Spleen (tissue), 11 donors: ENCODE measurements at regions not wholly inside any gene's neighbourhood (a gene's known extent, or its start where the extent isn't known, plus 50 kb on each side); places are given as distances from the start of the nearest gene placed in this dataset.

Experiments
- DNase-seq: peaks from one replicate; pipeline ENCODE4 v3.0.0-alpha.2; 2020
- H3K27ac ChIP-seq, 8 donors: fragments of 200-600 bp; sonication (generic) in 7 of 8; 1 replicate in 4 of 8; 2 replicates in 4 of 8; pipeline versions ENCODE4 v1.5.0 to v1.8.0; 2016 to 2021; ENCODE audit warnings: inconsistent platforms in 4 of 8, mild to moderate bottlenecking in 4 of 8, moderate library complexity in 1 of 8
- H3K27me3 ChIP-seq, 7 donors: fragments of 200-600 bp; sonication (generic) in 6 of 7; replicated peaks in 1 of 7; 1 replicate in 4 of 7; 2 replicates in 3 of 7; pipeline versions ENCODE4 v1.5.0 to v1.8.0; 2016 to 2021; ENCODE audit warnings: inconsistent platforms in 3 of 7, mild to moderate bottlenecking in 1 of 7
- H3K36me3 ChIP-seq, 6 donors: fragments of 200-600 bp; sonication (generic) in 5 of 6; 1 replicate in 4 of 6; 2 replicates in 2 of 6; pipeline versions ENCODE4 v1.5.0 to v1.8.0; 2016 to 2021; ENCODE audit warnings: inconsistent platforms in 2 of 6
- H3K4me1 ChIP-seq, 6 donors: fragments of 200-600 bp; sonication (generic) in 5 of 6; 1 replicate in 3 of 6; 2 replicates in 3 of 6; pipeline versions ENCODE4 v1.5.0 to v1.8.0; 2016 to 2021; ENCODE audit warnings: inconsistent platforms in 3 of 6
- H3K4me3 ChIP-seq, 8 donors: fragments of 200-600 bp; sonication (generic) in 7 of 8; 1 replicate in 4 of 8; 2 replicates in 4 of 8; pipeline versions ENCODE4 v1.5.0 to v1.8.0; 2016 to 2021; ENCODE audit warnings: inconsistent platforms in 4 of 8, mild to moderate bottlenecking in 4 of 8, moderate library complexity in 2 of 8
- H3K9me3 ChIP-seq, 8 donors: fragments of 200-600 bp; sonication (generic) in 7 of 8; 1 replicate in 4 of 8; 2 replicates in 4 of 8; pipeline versions ENCODE4 v1.5.0 to v1.8.0; 2016 to 2021; ENCODE audit warnings: inconsistent platforms in 4 of 8
- POLR2A ChIP-seq, 3 donors: fragments of 450-650 bp; IDR thresholded peaks; one replicate each; pipeline ENCODE4 v1.5.1; 2017; ENCODE audit warnings: antibody characterized with exemption in 3 of 3, mild to moderate bottlenecking in 1 of 3
- POLR2AphosphoS5 ChIP-seq, 3 donors: sonication (generic); formaldehyde crosslinking; IDR thresholded peaks; one replicate each; pipeline ENCODE4 v1.5.1; 2017; ENCODE audit warnings: antibody characterized with exemption in 3 of 3
- WGBS, 5 donors: extraction: QIAGEN DNeasy Blood & Tissue Kit in 3 of 5; methylation state at CpG; one replicate each; pipeline versions ENCODE4 v1.1.5 to v1.1.7; 2013 to 2018; 5-methylcytosine and 5-hydroxymethylcytosine counted together
- intact Hi-C: fragments of 100-400 bp; cut with DNase I; formaldehyde crosslinking; loops from one replicate; pipeline ENCODE4 v1.15.0; 2023; ENCODE audit warnings: low total_unique reads
- TF ChIP-seq, protein P1 (sequence below), 11 experiments: fragments of 200-600 bp in 7 of 11; fragments of 450-650 bp in 4 of 11; sonication (generic) in 4 of 11; IDR thresholded peaks in 8 of 11; conservative IDR thresholded peaks in 3 of 11; 1 replicate in 7 of 11; 2 replicates in 4 of 11; pipeline versions ENCODE4 v1.4.0 to v1.8.0; 2016 to 2021; ENCODE audit warnings: antibody characterized with exemption in 11 of 11, inconsistent platforms in 4 of 11, mild to moderate bottlenecking in 1 of 11
- donor health status: healthy with polysubstance abuse.
- donor health status: DM: no; HTN: no; CAD: no; lungs with moderate emphysema.
- donor health status: DM: no; HTN: no; CAD: no.
- donor health status: Bipolar disorder and iron deficiency.
- donor health status: healthy.
- donor health status: DM: no; HTN: no; CAD: no.
- donor health status: DM: yes; HTN: yes; CAD: no.

DNA sequence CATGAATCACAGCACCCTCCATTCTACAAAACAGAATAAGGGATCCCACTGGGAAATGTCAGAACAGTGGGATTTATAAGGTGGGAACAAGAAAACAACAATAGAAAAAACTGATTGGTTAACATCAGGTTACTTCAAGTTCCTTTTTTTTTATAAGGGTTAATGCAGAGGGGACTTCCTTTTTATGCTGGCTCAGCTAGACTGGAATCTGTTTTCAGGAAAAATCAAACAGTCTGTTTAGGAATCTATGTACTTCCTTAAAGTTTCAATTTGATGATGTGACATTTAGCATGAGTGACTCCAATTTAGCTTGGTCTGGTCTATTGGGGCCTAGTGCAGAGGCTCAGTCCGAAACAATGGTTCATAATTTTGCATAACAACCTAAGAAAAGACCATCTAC lies 192.9 kb downstream of the ADGRA3 start:
- WGBS, 5 donors, result 0 to 76% (median 37%) methylated on average over 1 of the region's 1 CpG
- Histone ChIP-seq H3K36me3 (no peaks in the 10 kb centered on the region), H3K27me3 (no peaks in the 10 kb centered on the region), H3K4me3 (no peak overlapping the region), H3K27ac (peak overlapping the region in 7 of 8 donors; percentile 52 to 81 (median 61)), H3K4me1 (peaks cover 0 to 4% (median 0%) of the 10 kb centered on the region in 6 donors), H3K9me3 (no peaks in the 10 kb centered on the region)
- intact Hi-C loops, result no loop called here
- no peak for DNase-seq
- TF ChIP-seq, protein P1, sequence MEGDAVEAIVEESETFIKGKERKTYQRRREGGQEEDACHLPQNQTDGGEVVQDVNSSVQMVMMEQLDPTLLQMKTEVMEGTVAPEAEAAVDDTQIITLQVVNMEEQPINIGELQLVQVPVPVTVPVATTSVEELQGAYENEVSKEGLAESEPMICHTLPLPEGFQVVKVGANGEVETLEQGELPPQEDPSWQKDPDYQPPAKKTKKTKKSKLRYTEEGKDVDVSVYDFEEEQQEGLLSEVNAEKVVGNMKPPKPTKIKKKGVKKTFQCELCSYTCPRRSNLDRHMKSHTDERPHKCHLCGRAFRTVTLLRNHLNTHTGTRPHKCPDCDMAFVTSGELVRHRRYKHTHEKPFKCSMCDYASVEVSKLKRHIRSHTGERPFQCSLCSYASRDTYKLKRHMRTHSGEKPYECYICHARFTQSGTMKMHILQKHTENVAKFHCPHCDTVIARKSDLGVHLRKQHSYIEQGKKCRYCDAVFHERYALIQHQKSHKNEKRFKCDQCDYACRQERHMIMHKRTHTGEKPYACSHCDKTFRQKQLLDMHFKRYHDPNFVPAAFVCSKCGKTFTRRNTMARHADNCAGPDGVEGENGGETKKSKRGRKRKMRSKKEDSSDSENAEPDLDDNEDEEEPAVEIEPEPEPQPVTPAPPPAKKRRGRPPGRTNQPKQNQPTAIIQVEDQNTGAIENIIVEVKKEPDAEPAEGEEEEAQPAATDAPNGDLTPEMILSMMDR (IDR thresholded peaks at IDR 0.05 in 8 of 11, conservative IDR thresholded peaks at IDR 0.05 in 3 of 11), result no peak
- TF ChIP-seq POLR2A (IDR thresholded peaks at IDR 0.05) (no peak), POLR2AphosphoS5 (IDR thresholded peaks at IDR 0.05) (no peak)

DNA sequence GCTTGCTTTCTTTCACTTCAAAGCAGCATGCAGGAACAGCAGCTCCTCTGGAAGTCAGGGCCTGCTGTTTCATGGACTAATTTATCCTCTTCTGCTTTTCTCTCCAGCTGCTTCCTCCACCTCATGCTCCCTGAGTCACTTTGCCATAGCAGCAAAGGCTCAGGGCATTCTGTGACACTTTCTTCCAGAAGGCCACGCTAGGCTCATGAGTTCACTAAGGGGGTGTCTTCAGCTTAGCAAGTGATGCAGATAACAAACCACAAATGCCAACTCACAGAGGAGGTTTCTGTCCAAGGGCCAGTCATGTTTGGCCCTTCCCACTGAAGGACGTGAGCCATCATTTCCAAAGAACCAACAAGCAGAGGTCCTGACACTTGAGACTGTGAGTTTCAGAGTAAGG lies 200.2 kb downstream of the ADGRA3 start:
- H3K4me1 ChIP-seq, result no peaks in the 10 kb centered on the region
- intact Hi-C loops, result no loop called here
- no peaks in the 10 kb centered on the region for H3K36me3 ChIP-seq
- DNase-seq, result no peak
- no peak overlapping the region for H3K27ac ChIP-seq
- no peaks in the 10 kb centered on the region for H3K27me3 ChIP-seq
- TF ChIP-seq, protein P1 (IDR thresholded peaks at IDR 0.05 in 8 of 11, conservative IDR thresholded peaks at IDR 0.05 in 3 of 11), result no peak
- TF ChIP-seq POLR2A (IDR thresholded peaks at IDR 0.05) (no peak), POLR2AphosphoS5 (IDR thresholded peaks at IDR 0.05) (no peak)
- H3K9me3 ChIP-seq, result no peaks in the 10 kb centered on the region
- no peak overlapping the region for H3K4me3 ChIP-seq
- WGBS, 5 donors, result 35 to 73% (median 49%) methylated on average over 2 of the region's 2 CpGs

DNA sequence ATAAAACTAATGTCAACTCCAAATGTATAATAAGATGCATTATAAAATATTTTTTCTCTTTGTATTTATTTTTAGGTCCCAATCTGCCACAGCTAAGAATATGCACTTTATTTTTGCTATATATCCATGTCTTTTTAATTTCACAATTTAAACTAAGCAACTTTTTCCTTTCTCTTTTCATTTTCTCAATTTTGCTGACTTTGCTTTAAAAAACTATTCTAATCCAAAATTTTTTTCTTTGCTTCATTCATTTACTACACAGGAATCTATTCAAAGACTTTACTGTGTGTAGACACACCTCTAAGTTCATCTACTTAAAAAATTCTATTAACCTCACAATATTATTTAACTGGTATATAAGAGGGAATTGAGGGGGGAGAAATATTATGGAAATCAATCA lies 201.9 kb downstream of the ADGRA3 start:
- intact Hi-C loops, result no loop called here
- H3K36me3 ChIP-seq, result no peaks in the 10 kb centered on the region
- no peak for DNase-seq

DNA sequence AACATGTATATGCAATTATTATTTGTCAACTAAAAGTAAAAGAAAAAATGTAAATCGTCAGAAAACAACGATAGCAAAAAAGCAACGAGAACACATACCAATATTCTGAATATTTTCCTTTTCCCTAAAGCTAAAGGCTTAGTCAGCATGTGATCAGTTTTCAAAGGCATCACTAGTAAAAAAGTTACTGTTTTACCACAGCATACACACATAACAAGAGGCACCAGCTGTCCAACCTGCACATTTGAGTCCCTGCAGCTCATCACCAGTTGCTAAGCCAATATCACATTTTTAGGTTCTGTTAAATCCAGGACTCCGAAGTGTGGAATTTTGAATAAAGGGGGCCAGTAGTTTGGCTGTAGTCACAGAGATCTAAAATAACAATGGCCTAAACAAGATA lies 203.8 kb downstream of the ADGRA3 start:
- H3K36me3 ChIP-seq, result no peaks in the 10 kb centered on the region
- H3K4me1 ChIP-seq, result no peaks in the 10 kb centered on the region
- intact Hi-C loops, result no loop called here
- TF ChIP-seq, protein P1 (IDR thresholded peaks at IDR 0.05 in 8 of 11, conservative IDR thresholded peaks at IDR 0.05 in 3 of 11), result no peak
- no peak for TF ChIP-seq POLR2A (IDR thresholded peaks at IDR 0.05)
- no peak for TF ChIP-seq POLR2AphosphoS5 (IDR thresholded peaks at IDR 0.05)
- no peak overlapping the region for H3K4me3 ChIP-seq
- WGBS, 5 donors, result 86 to 95% (median 88%) methylated on average over 4 of the region's 4 CpGs
- H3K27ac ChIP-seq, result no peak overlapping the region
- no peaks in the 10 kb centered on the region for H3K27me3 ChIP-seq
- no peak for DNase-seq
- no peaks in the 10 kb centered on the region for H3K9me3 ChIP-seq

More for the DNA sequence above, 201.9 kb downstream of the ADGRA3 start:
- Histone ChIP-seq H3K27ac (no peak overlapping the region), H3K9me3 (no peaks in the 10 kb centered on the region), H3K4me3 (no peak overlapping the region), H3K27me3 (no peaks in the 10 kb centered on the region), H3K4me1 (no peaks in the 10 kb centered on the region)
- no peak for TF ChIP-seq POLR2A (IDR thresholded peaks at IDR 0.05)
- TF ChIP-seq, protein P1 (IDR thresholded peaks at IDR 0.05 in 8 of 11, conservative IDR thresholded peaks at IDR 0.05 in 3 of 11), result no peak
- TF ChIP-seq POLR2AphosphoS5 (IDR thresholded peaks at IDR 0.05), result no peak
